HG03060 (cell line): ENCODE measurements at regions not wholly inside any gene's neighbourhood (a gene's known extent, or its start where the extent isn't known, plus 50 kb on each side); places are given as distances from the start of the nearest gene placed in this dataset.
"Not testable (repeated sequence)": the region's sequence is repeated elsewhere in the genome, so short reads cannot be mapped to it uniquely, and the experiment has no call there.

Experiments used
- ATAC-seq: cut with Tn5 transposase; IDR thresholded peaks from one replicate; pipeline ENCODE4 v1.9.1; 2021; ENCODE audit warnings: low read depth, moderate number of reproducible peaks; ENCODE audit not compliant: unreplicated experiment

DNA sequence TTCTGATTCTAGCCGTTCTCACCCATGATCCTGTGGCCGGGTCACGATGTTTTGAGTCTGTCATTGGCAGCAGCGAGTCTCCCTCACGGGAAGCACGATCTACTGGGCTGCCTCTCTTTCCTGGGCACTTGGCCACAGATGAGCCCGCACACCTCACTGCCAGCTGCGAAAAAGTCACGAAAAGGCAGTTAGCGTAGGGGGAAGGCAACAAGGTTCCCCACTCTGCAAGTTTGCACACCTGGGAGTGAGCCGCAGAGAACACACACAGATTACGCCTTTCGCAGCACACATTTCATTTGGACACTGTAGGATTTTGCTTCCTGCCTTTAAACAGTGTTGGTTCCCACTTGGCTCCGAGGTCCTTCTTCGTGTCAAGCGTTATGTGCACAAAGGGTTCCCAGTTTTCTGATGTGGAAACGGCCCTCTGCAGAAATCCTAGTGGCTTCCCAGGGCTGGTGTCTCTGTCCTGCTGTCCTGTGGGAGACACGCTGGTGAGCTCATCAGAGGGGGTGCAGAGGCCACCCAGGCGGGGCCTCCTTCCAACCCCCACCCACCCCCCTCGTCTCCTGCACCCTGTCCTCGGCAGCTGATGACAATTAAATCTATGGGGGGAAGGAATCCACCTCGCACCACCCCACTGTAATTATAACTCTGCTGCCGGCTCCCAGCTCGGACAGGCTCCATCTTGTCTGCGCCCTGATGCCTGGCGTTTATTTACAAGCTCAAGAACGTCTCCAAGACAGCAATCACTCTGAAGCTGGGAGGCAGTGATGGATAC is 157.3 kb upstream of the SALL3 start:
- no peak for ATAC-seq

- no peak for ATAC-seq
Observed at GRCh38 chr18:78822949-78823285, 156.7 kb upstream of the SALL3 start.

DNA sequence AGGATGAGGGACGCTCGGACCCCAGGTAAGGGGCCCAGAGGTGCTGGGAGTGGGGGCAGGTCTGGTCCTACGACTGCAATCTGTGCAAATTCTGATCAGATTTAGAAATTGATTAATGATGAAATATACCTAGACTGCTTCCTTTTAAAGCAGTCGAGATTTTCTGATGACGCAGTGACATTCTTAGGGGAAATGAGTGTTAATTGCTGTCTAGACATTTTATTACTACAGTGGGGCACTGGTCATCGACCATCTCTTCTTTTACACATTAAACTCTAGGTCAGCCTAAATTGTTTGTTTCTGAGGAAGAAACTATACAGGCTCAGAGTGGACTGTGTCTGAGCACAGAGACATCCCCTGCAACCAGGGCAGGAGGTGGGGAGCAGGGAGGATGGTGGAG is 154.4 kb upstream of the SALL3 start:
- ATAC-seq, result no peak

GRCh38 chr18:78826631-78827030 is 153.0 kb upstream of the SALL3 start:
- ATAC-seq, result no peak

DNA sequence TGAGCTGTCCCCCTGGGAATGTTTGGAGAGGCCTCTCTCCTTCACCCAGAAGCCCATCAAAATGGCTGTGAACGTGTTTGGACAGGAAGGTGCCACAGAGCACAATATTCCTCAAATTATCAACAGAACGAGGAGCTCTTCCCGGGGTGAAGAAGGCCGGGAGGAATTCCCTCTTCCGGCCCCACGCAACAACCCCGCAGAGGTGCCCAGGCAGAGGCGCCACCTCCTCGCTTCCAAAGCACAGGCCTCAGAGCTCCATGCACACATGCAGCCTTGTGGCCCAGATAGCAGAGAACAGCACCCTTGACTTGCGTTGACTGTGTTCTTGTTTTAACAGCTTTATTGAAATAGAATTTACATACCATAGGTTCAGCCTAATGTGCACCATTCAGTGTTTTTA is 152.5 kb upstream of the SALL3 start:
- no peak for ATAC-seq

DNA sequence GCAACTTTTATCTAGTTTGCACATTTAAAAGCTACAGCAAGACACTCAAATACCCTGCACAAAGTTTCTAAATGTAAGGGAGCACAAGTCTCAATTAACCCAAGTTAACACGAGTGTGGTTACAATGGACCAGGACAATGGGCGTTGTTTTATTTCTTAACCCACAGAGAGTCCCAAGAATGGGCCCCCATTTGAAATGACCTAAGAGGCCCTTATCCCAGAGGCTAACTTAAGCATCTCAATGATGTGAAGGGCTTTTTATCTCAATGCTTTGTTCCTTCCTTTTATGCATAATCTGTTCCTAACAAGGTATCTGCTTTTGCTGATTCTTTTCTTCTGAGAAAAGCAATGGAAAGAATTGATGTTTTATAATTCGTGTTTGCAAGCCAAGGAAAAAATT is 151.5 kb upstream of the SALL3 start:
- ATAC-seq, result no peak

DNA sequence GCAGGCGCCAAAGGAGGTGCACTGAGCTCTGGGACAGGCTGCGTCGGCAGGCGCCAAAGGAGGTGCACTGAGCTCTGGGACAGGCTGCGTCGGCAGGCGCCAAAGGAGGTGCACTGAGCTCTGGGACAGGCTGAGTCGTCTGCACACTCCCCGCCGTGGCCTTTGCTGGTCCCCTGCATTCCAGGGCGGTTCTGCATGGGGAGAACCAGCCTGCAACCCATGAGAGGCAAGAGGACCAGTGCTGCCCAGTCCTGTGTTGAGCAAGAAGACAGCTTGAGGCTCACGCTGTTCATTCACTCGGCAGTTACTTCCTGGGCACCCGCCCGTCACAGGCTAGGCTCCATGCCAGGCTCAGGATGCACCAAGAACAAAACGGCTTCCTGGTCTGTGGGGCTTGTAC is 150.6 kb upstream of the SALL3 start:
- not testable (repeated sequence) for ATAC-seq

- no peak for ATAC-seq
Observed at GRCh38 chr18:78830161-78830560, 149.5 kb upstream of the SALL3 start.

GRCh38 chr18:78830826-78831225 is 148.8 kb upstream of the SALL3 start:
- ATAC-seq, result no peak

DNA sequence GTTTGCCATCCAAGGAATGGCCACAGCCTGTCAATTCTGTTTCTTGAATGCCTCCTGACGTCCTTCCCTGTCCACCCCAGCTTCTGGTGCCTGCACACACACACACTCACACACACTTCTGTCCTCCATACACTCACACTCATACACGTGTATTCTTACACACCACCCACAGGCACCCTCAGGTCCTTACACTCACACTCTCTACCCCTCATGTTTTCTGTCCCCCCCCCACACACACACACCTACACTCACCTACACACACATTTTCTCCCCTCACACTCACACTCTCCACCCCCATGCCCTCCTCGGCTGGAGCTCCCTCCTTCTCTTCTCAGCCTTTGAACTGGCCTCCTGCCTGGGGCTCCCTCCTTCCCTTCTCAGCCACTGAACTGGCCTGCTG is 148.0 kb upstream of the SALL3 start:
- ATAC-seq, result no peak

DNA sequence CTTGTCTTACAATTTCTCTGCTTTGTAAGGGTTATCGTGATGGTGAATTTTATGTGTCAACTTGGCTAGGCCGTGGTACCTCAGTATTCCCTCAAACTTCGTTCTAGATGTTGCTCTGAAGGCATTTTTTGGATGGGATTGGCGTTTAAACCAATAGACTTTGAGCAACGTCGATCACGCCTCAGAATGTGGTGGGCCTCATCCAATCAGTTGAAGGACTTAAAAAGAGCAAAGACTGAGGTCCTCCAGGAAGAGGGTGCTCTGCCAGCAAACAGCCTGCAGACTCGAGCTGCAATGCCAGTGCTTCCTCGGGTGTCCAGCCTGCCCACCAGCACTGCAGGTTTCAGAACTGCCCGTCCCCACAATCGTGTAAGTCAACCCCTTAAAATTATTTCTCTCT is 145.8 kb upstream of the SALL3 start:
- no peak for ATAC-seq

GRCh38 chr18:78836838-78837237 is 142.8 kb upstream of the SALL3 start:
- ATAC-seq, result no peak

- no peak for ATAC-seq
Observed at GRCh38 chr18:78837754-78838153, 141.9 kb upstream of the SALL3 start.

DNA sequence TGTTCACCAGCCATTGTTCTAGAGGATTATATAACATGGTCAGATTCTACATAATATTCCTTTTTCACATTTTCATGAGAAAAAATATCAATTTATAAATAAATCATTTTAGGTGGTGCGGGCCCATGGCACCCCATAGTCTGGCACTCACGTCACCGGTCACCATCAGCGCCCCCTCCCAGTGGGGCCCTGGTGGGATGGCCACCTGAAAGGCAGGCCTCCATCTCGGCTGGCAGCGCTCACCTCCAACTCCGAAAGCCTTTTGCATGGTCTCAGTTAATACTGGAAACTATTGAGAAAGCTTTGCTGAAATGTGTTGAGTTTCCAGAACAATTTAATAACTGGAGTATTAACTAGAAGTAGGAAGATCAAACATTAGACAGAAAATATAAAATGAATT is 141.4 kb upstream of the SALL3 start:
- ATAC-seq, result no peak

DNA sequence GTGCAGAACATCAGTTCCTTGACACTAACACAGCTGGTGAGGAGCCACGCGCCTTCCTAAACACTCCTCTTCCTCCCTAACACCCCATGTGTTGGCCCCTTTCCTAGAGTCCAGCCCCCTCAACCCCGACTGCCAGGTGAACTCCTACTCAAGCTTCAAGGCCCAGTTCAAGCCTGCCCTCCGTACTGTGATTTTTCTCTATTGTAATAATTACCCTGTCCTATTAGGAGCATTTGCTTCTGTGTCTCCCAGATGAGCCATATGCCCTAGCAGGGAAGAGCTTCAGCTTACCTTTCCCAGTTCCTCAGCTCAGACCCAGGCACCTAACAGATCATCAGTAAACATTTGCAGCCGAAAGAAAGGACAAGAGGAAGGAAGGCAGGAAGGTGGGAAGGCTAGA is 130.6 kb upstream of the SALL3 start:
- ATAC-seq, result no peak

DNA sequence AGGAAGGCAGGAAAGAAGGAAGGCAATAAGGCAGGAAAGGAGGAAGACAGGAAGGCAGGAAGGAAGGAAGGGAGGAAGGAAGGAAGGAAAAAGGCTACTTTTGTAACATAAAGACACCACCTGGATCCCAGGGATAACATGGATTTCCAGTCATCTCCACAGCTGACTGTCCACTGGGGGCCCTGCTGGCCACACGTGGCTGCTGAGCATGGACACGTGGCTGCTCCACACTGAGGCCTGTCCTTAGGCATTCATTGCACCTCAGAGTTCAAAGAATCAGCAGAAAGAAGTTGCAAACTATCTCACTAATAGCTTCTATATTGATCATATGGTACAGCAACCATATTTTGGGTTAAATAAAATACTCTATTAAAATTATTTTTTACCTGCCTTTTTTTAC is 130.2 kb upstream of the SALL3 start:
- ATAC-seq, result no peak

GRCh38 chr18:78853341-78853740 is 126.3 kb upstream of the SALL3 start:
- no peak for ATAC-seq

- no peak for ATAC-seq
Observed at GRCh38 chr18:78855188-78855587, 124.4 kb upstream of the SALL3 start.

DNA sequence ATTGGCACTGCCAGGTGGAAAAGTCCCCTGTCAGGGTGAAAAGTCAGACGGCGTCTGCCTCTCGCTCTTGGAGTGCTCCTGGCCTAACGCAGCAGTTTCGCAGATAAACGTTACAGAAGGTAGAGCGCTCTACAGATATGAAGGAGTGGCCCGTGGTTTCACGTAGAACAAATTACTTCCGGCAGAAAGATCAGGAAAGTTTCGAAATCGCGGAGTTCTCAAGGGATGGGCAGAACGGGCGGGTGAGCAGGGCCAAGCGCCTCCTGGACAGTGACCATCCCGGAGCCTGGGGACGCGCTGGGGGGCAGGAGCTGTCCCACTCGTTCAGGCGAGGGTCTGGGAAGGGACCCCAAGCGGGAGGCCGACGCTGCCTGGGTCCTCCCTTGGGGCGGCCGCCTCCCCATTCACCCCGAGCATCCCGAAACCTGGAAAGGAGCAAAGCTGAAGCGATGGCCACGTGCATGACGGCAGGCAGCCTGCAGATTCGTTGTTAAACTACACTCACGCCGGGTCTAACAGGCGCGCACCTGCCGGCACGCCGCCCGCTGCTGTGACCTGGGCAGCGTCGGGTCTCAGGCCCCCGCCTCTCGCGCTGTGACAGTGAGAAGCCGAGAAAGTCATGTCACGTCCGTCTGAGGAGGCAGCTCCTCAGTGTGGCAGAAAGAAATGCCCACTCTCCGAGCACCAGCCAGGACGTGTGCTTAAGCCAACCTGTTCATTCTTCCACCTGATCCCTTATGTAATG is 122.9 kb upstream of the SALL3 start:
- no peak for ATAC-seq

- no peak for ATAC-seq
Observed at GRCh38 chr18:78857314-78858150, 122.1 kb upstream of the SALL3 start.

DNA sequence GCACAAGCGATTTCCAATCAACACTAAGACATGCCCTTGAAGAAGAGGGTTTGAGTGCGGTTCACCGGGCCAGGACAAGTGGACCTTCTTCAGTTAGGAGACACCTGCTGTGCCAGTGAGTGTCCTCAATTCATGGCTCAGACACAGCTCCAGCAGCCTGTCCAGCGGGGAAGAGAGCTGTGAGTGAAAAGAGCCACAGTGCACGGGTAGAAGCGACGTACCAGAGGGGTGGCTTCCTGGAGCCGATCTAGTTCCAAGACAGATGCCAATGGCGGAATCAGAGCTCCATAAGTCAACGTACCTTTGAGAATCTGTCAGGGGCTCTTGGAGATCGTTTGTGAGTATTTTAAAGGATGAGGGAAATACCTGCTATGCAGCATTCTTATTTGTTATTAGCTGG is 119.9 kb upstream of the SALL3 start:
- ATAC-seq, result no peak
